DND-41 (cell line): ENCODE measurements at regions not wholly inside any gene's neighbourhood (a gene's known extent, or its start where the extent isn't known, plus 50 kb on each side); places are given as distances from the start of the nearest gene placed in this dataset.

ENCODE experiments used
- ATAC-seq: fragments of 200-7000 bp; cut with Tn5 transposase; 3 replicates; pipeline ENCODE4 v1.9.1; 2021; ENCODE audit warnings: low read depth; ENCODE audit not compliant: insufficient read depth
- DNase-seq: peaks from one replicate; pipeline ENCODE4 v3.0.0-alpha.2; 2020
- H2AFZ ChIP-seq: 2 replicates; pipeline ENCODE4 v1.6.0; 2012; ENCODE audit warnings: low read depth, low read length
- H3K27ac ChIP-seq: 2 replicates; pipeline ENCODE4 v1.5.1; 2012; ENCODE audit warnings: low read length, inconsistent platforms
- H3K27me3 ChIP-seq: fragments of 200-600 bp; sonication (generic); 2 replicates; pipeline ENCODE4 v1.6.0; 2012; ENCODE audit warnings: low read length, mild to moderate bottlenecking, inconsistent platforms; ENCODE audit not compliant: insufficient read depth, poor library complexity
- H3K36me3 ChIP-seq: 2 replicates; pipeline ENCODE4 v1.5.1; 2012; ENCODE audit warnings: low read length, inconsistent platforms; ENCODE audit not compliant: insufficient read depth
- H3K4me1 ChIP-seq: 2 replicates; pipeline ENCODE4 v1.5.1; 2012; ENCODE audit warnings: mild to moderate bottlenecking, low read length; ENCODE audit not compliant: insufficient read depth
- H3K4me2 ChIP-seq: 2 replicates; pipeline ENCODE4 v1.6.0; 2012; ENCODE audit warnings: mild to moderate bottlenecking, moderate library complexity, low read length, inconsistent platforms; ENCODE audit not compliant: insufficient read depth
- H3K4me3 ChIP-seq, 2 experiments: fragments of 200-600 bp in 1 of 2; shearing (Covaris generic) in 1 of 2; 2 replicates each; pipeline ENCODE4 v1.5.1; 2012 to 2016; ENCODE audit warnings: inconsistent platforms in 2 of 2, low read length in 2 of 2, mild to moderate bottlenecking in 2 of 2, low read depth in 1 of 2, moderate library complexity in 1 of 2
- H3K79me2 ChIP-seq: 2 replicates; pipeline ENCODE4 v1.6.0; 2012; ENCODE audit warnings: low read length, inconsistent platforms; ENCODE audit not compliant: insufficient read depth
- H3K9ac ChIP-seq: 2 replicates; pipeline ENCODE4 v1.6.0; 2012; ENCODE audit warnings: low read depth, mild to moderate bottlenecking, inconsistent platforms, low read length, moderate library complexity
- H3K9me3 ChIP-seq: 2 replicates; pipeline ENCODE4 v1.5.1; 2012; ENCODE audit warnings: low read length, moderate library complexity, mild to moderate bottlenecking, inconsistent platforms; ENCODE audit not compliant: insufficient read depth, severe bottlenecking
- H4K20me1 ChIP-seq: 2 replicates; pipeline ENCODE4 v1.6.0; 2012; ENCODE audit warnings: low read length; ENCODE audit not compliant: insufficient read depth
- CTCF ChIP-seq: IDR thresholded peaks from 2 replicates; pipeline ENCODE4 v1.5.1; 2012; ENCODE audit warnings: borderline replicate concordance, low read length, moderate library complexity, mild to moderate bottlenecking; ENCODE audit not compliant: poor library complexity, severe bottlenecking; ENCODE audit errors: extremely low read depth
- EZH2 ChIP-seq: IDR thresholded peaks from 3 replicates; pipeline ENCODE4 v1.6.1; 2012; ENCODE audit warnings: borderline replicate concordance, low read depth, mild to moderate bottlenecking, moderate library complexity, low read length, inconsistent platforms; ENCODE audit not compliant: severe bottlenecking

GRCh38 chr6:133093956-133094355, 147.2 kb upstream of the EYA4 start:
- Histone ChIP-seq H4K20me1 (no peaks in the 10 kb centered on the region), H2AFZ (no peak overlapping the region), H3K27me3 (no peaks in the 10 kb centered on the region), H3K4me1 (peaks cover 13% of the 10 kb centered on the region; the same call in 1 of the 2 replicates), H3K9ac (no peak overlapping the region), H3K4me3 (no peak overlapping the region), H3K36me3 (no peaks in the 10 kb centered on the region), H3K9me3 (no peaks in the 10 kb centered on the region), H3K4me2 (no peak overlapping the region), H3K79me2 (no peaks in the 10 kb centered on the region), H3K27ac (no peak overlapping the region)
- ATAC-seq (no peak), DNase-seq (no peak)
- TF ChIP-seq CTCF (no peak), EZH2 (no peak)

GRCh38 chr6:133097208-133097607, 143.9 kb upstream of the EYA4 start:
- H3K27me3 ChIP-seq, result no peaks in the 10 kb centered on the region
- H3K4me2 ChIP-seq, result no peak overlapping the region
- DNase-seq, result no peak
- peaks cover 10% of the 10 kb centered on the region; the same call in 1 of the 2 replicates for H3K4me1 ChIP-seq
- no peak overlapping the region for H3K27ac ChIP-seq
- H2AFZ ChIP-seq, result no peak overlapping the region
- H3K79me2 ChIP-seq, result no peaks in the 10 kb centered on the region
- H3K9me3 ChIP-seq, result no peaks in the 10 kb centered on the region
- no peak for ATAC-seq
- H3K9ac ChIP-seq, result no peak overlapping the region
- H4K20me1 ChIP-seq, result no peaks in the 10 kb centered on the region
- H3K36me3 ChIP-seq, result no peaks in the 10 kb centered on the region
- TF ChIP-seq EZH2 (no peak), CTCF (no peak)
- no peak overlapping the region for H3K4me3 ChIP-seq

- Histone ChIP-seq H3K36me3 (no peaks in the 10 kb centered on the region), H4K20me1 (no peaks in the 10 kb centered on the region), H3K4me3 (no peak overlapping the region), H2AFZ (no peak overlapping the region), H3K27me3 (no peaks in the 10 kb centered on the region), H3K9me3 (no peaks in the 10 kb centered on the region), H3K79me2 (no peaks in the 10 kb centered on the region), H3K4me2 (no peak overlapping the region), H3K27ac (no peak overlapping the region), H3K9ac (no peak overlapping the region), H3K4me1 (no peaks in the 10 kb centered on the region)
- ATAC-seq, result no peak
- TF ChIP-seq CTCF (no peak), EZH2 (no peak)
- no peak for DNase-seq
Observed at GRCh38 chr6:133099573-133099972, 141.6 kb upstream of the EYA4 start.

- Histone ChIP-seq H3K9ac (no peak overlapping the region), H3K36me3 (no peaks in the 10 kb centered on the region), H3K4me3 (no peak overlapping the region), H3K4me1 (no peaks in the 10 kb centered on the region), H3K9me3 (no peaks in the 10 kb centered on the region), H2AFZ (no peak overlapping the region), H3K27ac (no peak overlapping the region), H3K4me2 (no peak overlapping the region), H3K27me3 (no peaks in the 10 kb centered on the region), H3K79me2 (no peaks in the 10 kb centered on the region), H4K20me1 (no peaks in the 10 kb centered on the region)
- DNase-seq (no peak), ATAC-seq (no peak)
- no peak for TF ChIP-seq EZH2
- no peak for TF ChIP-seq CTCF
Observed at GRCh38 chr6:133100865-133101264, 140.3 kb upstream of the EYA4 start.
